Small intestine (tissue), 7 donors: ENCODE measurements at regions not wholly inside any gene's neighbourhood (a gene's known extent, or its start where the extent isn't known, plus 50 kb on each side); places are given as distances from the start of the nearest gene placed in this dataset.

ENCODE experiments used
- DNase-seq, 2 donors: peaks; one replicate each; pipeline versions ENCODE4 v3.0.0 to v3.0.0-alpha.2; 2013
- FAIRE-seq: peaks from 2 replicates; lab custom pipeline; 2012; peaks lifted over from hg19 to GRCh38; lab: Jason Lieb, UNC
- H3K27ac ChIP-seq, 3 donors: one replicate each; pipeline ENCODE4 v1.5.1; 2013; ENCODE audit warnings: low read length in 2 of 3, mild to moderate bottlenecking in 2 of 3, control low read depth in 1 of 3, inconsistent platforms in 1 of 3, low read depth in 1 of 3, moderate library complexity in 1 of 3
- H3K27me3 ChIP-seq, 3 donors: one replicate each; pipeline ENCODE4 v1.6.1; 2013; ENCODE audit warnings: low read length in 3 of 3, inconsistent platforms in 1 of 3; ENCODE audit not compliant: control insufficient read depth in 3 of 3, insufficient read depth in 3 of 3
- H3K36me3 ChIP-seq, 3 donors: one replicate each; pipeline ENCODE4 v1.6.1; 2013; ENCODE audit warnings: low read length in 3 of 3, inconsistent platforms in 1 of 3, low read depth in 1 of 3, mild to moderate bottlenecking in 1 of 3, moderate library complexity in 1 of 3; ENCODE audit not compliant: control insufficient read depth in 3 of 3, insufficient read depth in 2 of 3
- H3K4me1 ChIP-seq, 3 donors: one replicate each; pipeline ENCODE4 v1.6.1; 2013; ENCODE audit warnings: low read length in 2 of 3, inconsistent platforms in 1 of 3, low read depth in 1 of 3, mild to moderate bottlenecking in 1 of 3, moderate library complexity in 1 of 3; ENCODE audit not compliant: control insufficient read depth in 3 of 3, insufficient read depth in 2 of 3
- H3K4me3 ChIP-seq, 3 donors: one replicate each; pipeline ENCODE4 v1.5.1; 2013; ENCODE audit warnings: low read length in 3 of 3, control low read depth in 1 of 3, inconsistent platforms in 1 of 3, low read depth in 1 of 3, mild to moderate bottlenecking in 1 of 3, moderate library complexity in 1 of 3
- H3K9me3 ChIP-seq, 2 donors: one replicate each; pipeline ENCODE4 v1.6.1; 2013; ENCODE audit warnings: low read depth in 1 of 2, low read length in 1 of 2; ENCODE audit not compliant: control insufficient read depth in 2 of 2, insufficient read depth in 1 of 2
- WGBS, 3 donors: extraction: QIAGEN DNeasy Blood & Tissue Kit; methylation state at CpG; one replicate each; pipeline ENCODE4 v1.1.7; 2013; 5-methylcytosine and 5-hydroxymethylcytosine counted together
- donor health status: healthy with polysubstance abuse.
- donor health status: control.
- donor health status: control.
- donor health status: Bipolar disorder and iron deficiency.
- donor health status: healthy.

GRCh38 chr9:106405871-106406435, 457.0 kb upstream of the ZNF462 start:
- no peaks in the 10 kb centered on the region for H3K36me3 ChIP-seq
- no peak overlapping the region for H3K27ac ChIP-seq
- H3K4me3 ChIP-seq: no peak overlapping the region
- FAIRE-seq (no peak), DNase-seq (no peak)
- no peaks in the 10 kb centered on the region for H3K4me1 ChIP-seq
- WGBS, 3 donors: 42 to 67% (median 44%) methylated on average over 2 of the region's 2 CpGs
- H3K27me3 ChIP-seq: no peaks in the 10 kb centered on the region
- no peaks in the 10 kb centered on the region for H3K9me3 ChIP-seq

- no peaks in the 10 kb centered on the region for H3K27me3 ChIP-seq
- H3K27ac ChIP-seq: no peak overlapping the region
- FAIRE-seq (no peak), DNase-seq (no peak)
- no peak overlapping the region for H3K4me3 ChIP-seq
- WGBS, 3 donors: 64 to 76% (median 70%) methylated on average over 7 of the region's 7 CpGs
- no peaks in the 10 kb centered on the region for H3K4me1 ChIP-seq
- H3K36me3 ChIP-seq: no peaks in the 10 kb centered on the region
- H3K9me3 ChIP-seq: no peaks in the 10 kb centered on the region
Measured at GRCh38 chr9:106414042-106414441, 448.9 kb upstream of the ZNF462 start.

- Histone ChIP-seq H3K4me3 (no peak overlapping the region), H3K36me3 (no peaks in the 10 kb centered on the region), H3K27ac (no peak overlapping the region), H3K9me3 (no peaks in the 10 kb centered on the region), H3K27me3 (no peaks in the 10 kb centered on the region), H3K4me1 (no peaks in the 10 kb centered on the region)
- no peak for DNase-seq
- 77 to 94% (median 79%) methylated on average over 1 of the region's 1 CpG for WGBS, 3 donors
- FAIRE-seq: no peak
Measured at GRCh38 chr9:106417685-106418084, 445.3 kb upstream of the ZNF462 start.

- H3K27me3 ChIP-seq: no peaks in the 10 kb centered on the region
- no peaks in the 10 kb centered on the region for H3K9me3 ChIP-seq
- 63 to 81% (median 79%) methylated on average over 3 of the region's 3 CpGs for WGBS, 3 donors
- no peaks in the 10 kb centered on the region for H3K36me3 ChIP-seq
- no peak overlapping the region for H3K27ac ChIP-seq
- FAIRE-seq (no peak), DNase-seq (no peak)
- no peaks in the 10 kb centered on the region for H3K4me1 ChIP-seq
- no peak overlapping the region for H3K4me3 ChIP-seq
Measured at GRCh38 chr9:106419829-106420228, 443.1 kb upstream of the ZNF462 start.

- no peak for FAIRE-seq
Measured at GRCh38 chr9:106420511-106420944, 442.4 kb upstream of the ZNF462 start.

GRCh38 chr9:106421772-106422171, 441.2 kb upstream of the ZNF462 start:
- Histone ChIP-seq H3K27ac (no peak overlapping the region), H3K4me3 (no peak overlapping the region), H3K4me1 (no peaks in the 10 kb centered on the region), H3K27me3 (no peaks in the 10 kb centered on the region), H3K9me3 (no peaks in the 10 kb centered on the region), H3K36me3 (no peaks in the 10 kb centered on the region)
- no peak for FAIRE-seq
- DNase-seq: no peak
- WGBS, 3 donors: 68 to 73% (median 72%) methylated on average over 3 of the region's 3 CpGs

More at GRCh38 chr9:106420511-106420944, 442.4 kb upstream of the ZNF462 start:
- no peak for DNase-seq
- H3K9me3 ChIP-seq: no peaks in the 10 kb centered on the region
- no peaks in the 10 kb centered on the region for H3K36me3 ChIP-seq
- no peak overlapping the region for H3K4me3 ChIP-seq
- H3K4me1 ChIP-seq: no peaks in the 10 kb centered on the region
- H3K27me3 ChIP-seq: no peaks in the 10 kb centered on the region
- no peak overlapping the region for H3K27ac ChIP-seq
- WGBS, 3 donors: 32 to 53% (median 35%) methylated on average over 4 of the region's 4 CpGs

- no peaks in the 10 kb centered on the region for H3K36me3 ChIP-seq
- H3K4me3 ChIP-seq: no peak overlapping the region
- no peaks in the 10 kb centered on the region for H3K4me1 ChIP-seq
- FAIRE-seq: no peak
- DNase-seq: no peak
- no peaks in the 10 kb centered on the region for H3K9me3 ChIP-seq
- WGBS, 3 donors: 52 to 68% (median 52%) methylated on average over 2 of the region's 2 CpGs
- no peak overlapping the region for H3K27ac ChIP-seq
- no peaks in the 10 kb centered on the region for H3K27me3 ChIP-seq
Measured at GRCh38 chr9:106423575-106423974, 439.4 kb upstream of the ZNF462 start.

- FAIRE-seq: no peak
- H3K27ac ChIP-seq: no peak overlapping the region
Measured at GRCh38 chr9:106432631-106433030, 430.3 kb upstream of the ZNF462 start.

GRCh38 chr9:106438928-106439327, 424.0 kb upstream of the ZNF462 start:
- FAIRE-seq (no peak), DNase-seq (no peak)
- no peaks in the 10 kb centered on the region for H3K9me3 ChIP-seq
- H3K4me1 ChIP-seq: no peaks in the 10 kb centered on the region
- H3K27me3 ChIP-seq: no peaks in the 10 kb centered on the region
- WGBS, 3 donors: 71 to 92% (median 82%) methylated on average over 3 of the region's 3 CpGs
- no peaks in the 10 kb centered on the region for H3K36me3 ChIP-seq
- H3K27ac ChIP-seq: no peak overlapping the region
- H3K4me3 ChIP-seq: no peak overlapping the region

More at GRCh38 chr9:106432631-106433030, 430.3 kb upstream of the ZNF462 start:
- Histone ChIP-seq H3K36me3 (no peaks in the 10 kb centered on the region), H3K9me3 (no peaks in the 10 kb centered on the region), H3K27me3 (no peaks in the 10 kb centered on the region), H3K4me3 (no peak overlapping the region), H3K4me1 (no peaks in the 10 kb centered on the region)
- DNase-seq: no peak
- WGBS, 3 donors: 53 to 73% (median 61%) methylated on average over 1 of the region's 1 CpG
